CD4-positive, alpha-beta T cell treated with Interferon alpha-2 for 1 hour (primary cell): ENCODE measurements at regions not wholly inside any gene's neighbourhood (a gene's known extent, or its start where the extent isn't known, plus 50 kb on each side); places are given as distances from the start of the nearest gene placed in this dataset.

Experiments
- DNase-seq, 2 donors: peaks; one replicate each; pipeline ENCODE4 v3.0.0-alpha.2; 2020 to 2022

DNA sequence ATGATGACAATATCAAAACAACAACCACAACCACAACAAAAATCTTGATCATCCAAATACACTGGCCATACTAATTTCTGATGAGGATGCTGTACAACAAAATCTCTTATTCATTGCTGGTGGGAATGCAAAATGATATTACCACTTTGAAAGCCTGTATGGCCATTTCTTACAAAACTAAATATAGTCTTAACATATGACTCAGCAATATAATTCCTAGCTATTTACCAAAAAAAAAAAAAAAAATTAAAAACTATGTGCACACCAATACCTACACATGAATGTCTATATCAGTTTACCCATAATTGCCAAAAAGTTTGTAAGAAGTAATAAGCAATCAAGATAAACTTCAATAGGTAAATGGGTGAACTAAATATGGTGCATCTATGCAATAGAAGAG, 1379.7 kb downstream of the CDH11 start:
- DNase-seq, result no peak

DNA sequence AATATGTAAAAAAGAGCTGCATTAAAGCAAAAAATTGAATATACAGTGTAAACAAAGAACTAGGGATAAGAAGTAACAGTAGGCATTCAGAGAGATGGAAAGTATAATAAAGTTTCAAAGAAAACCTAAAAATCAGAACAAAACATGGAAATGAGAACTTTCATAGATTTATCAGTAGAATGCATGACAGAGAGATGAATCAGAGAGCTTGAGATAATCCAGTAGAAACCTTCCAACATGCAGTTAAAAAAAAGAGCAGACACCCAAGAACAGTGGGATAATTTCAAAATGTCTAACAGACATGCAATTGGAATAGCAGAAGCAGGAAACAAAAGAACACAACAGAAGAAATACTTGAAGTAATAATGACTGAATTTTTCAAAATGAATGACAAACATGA, 1384.2 kb downstream of the CDH11 start:
- DNase-seq, result no peak

DNA sequence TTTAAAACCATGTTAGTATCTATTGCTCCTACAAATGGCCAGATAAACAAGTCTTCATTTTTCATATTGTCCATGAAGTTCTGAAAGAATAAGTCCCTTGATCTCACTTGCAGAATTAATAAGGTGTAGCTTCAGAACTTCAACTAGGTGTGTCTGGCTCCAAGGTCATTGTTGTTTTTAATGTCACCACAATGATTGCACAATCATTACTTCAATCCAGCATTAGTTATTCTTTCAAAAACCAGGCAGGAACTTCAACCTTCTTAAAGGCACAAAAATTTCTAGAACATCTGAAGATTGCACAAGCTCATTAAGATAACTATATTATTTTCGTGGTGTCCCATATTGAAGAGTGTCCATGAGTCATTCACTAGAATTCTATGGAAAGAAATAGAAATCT, 1386.4 kb downstream of the CDH11 start:
- no peak for DNase-seq

DNA sequence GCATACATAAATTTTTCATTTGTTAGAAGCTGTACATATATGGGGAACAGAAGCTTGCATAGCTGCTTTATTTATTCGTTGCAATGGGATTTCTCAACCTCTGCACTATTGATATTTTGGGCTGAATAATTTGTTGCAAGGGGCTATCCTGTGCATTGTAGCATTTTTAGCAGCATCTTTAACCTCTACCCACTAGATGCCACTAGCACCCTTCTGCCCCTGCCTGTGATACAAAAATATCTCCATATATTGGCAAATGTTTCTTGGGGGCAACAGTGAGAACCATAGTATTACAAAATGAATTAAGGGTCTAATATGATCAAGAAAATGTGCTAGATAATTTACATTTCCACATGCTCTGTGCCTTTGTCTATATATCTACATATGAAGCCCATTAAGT, 1401.0 kb downstream of the CDH11 start:
- no peak for DNase-seq

DNA sequence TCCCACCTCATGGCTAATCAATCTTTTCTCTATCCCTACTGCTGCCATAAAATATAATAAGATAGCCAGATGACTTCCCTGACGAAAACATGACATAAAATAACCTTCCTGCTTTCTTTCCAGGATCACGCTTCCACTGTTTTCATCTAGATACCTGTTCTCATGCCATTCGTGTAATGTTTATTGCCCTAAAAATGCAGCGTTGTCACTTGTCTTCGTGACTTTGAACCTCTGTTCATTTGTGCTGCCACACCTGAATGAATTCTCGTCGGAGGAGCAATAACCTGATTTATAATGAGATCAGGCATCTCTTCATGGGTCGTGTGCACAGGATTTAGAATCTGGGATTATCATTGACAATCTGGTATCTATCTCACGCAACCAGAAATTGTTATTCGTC, 1401.9 kb downstream of the CDH11 start:
- DNase-seq, result no peak

DNA sequence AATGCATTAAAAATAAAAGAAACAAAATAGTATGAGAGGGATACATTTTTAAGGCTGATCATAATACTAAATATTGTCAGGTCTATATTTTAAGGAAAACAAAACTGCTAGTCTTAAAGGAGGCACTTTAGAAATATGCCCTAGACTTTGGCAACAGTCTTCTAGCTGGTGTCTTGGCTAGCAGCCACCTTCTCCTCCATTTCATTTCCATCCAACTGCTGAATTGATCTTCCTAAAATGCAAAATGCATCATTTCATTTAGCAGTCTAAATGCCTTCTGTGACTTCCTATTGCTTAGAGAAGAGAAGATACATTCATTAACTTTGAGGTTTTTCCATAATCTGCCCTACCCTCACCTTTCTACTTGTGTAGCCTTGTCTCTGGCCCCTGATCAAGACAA, 1404.1 kb downstream of the CDH11 start:
- no peak for DNase-seq

DNA sequence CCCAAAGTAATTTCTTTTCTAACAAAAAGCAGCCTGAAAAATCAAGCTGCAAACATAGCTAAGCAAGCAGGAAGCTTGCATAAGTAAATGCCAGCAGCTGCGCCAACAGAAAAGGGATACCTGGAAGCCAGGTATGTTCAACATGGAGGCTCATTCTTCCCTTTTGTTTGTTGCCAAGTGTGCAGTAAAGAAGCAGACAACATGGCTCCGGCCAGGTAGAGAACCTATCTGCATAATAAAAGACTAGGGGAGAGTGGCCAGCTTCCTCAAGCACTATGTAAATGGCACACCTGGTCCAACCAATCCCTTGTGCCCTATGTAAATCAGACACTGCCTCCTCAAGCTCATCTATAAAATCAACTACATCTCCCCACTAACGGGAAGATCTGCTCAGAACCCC, 1407.0 kb downstream of the CDH11 start:
- DNase-seq, result no peak

DNA sequence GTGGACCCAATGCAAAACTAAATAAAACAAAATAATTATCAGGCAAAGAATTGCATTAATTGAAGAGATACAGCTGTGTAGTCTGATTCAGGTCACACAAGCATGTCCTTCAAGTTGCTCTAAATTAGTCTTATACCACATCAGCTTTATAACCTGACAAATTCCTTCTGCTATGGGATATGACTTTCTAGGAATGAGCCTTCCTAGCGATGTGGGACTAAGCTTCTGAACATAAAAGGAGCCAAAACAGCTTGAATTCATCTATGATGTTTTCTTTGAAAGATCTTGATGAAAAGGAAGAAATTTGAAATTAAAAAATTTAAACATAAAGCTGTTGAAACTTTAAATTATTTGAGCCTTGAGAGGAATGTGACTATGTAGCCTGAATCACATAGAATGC, 1409.1 kb downstream of the CDH11 start:
- DNase-seq, result no peak

DNA sequence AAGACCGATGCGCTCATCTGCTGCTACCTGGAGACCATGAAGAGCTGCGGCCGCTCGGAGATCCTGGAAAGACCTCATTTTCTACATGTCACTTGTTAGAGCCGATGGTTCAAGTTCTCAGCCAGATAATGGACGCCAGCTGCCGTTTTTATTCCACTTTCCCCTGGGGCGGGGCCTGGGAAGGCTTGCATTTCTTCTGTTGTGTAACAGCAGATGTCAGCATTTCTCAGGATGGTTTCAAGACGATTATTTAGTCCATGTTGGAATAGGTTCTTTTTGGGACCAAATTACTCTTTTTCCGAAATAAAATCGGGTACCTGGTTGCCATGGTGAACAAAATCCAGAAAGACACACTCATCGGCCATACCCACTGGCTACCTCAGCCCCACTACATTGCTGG, 1418.3 kb downstream of the CDH11 start:
- no peak for DNase-seq

DNA sequence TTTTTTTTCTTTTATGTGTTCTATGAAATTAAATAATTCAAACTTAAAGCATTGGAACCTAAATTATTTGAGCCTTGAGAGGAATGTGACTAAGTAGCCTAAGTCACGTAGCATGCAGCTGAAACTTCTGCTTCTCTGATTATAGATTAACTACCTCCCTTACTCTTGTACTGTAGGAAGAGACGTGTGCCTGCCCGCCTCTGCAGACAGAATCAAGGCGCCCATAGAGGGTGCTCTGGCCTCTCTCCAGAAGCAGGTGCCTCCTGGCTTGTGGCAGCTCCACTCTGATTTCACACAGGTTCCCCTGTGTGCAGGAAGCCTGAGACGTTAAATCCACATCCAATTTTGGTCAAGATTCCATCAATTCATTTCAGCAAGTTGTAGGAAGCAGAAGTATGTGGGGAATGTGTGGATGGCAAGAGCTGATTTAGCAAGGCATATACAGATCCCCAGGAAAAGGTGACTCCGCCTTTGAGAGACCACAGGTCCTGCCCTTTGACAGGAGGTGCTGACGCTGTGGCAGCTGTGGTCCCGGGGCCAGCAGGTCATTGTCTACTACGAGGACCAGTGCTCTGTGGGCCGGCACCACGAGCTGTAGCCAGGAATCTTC, 1418.8 kb downstream of the CDH11 start:
- no peak for DNase-seq

DNA sequence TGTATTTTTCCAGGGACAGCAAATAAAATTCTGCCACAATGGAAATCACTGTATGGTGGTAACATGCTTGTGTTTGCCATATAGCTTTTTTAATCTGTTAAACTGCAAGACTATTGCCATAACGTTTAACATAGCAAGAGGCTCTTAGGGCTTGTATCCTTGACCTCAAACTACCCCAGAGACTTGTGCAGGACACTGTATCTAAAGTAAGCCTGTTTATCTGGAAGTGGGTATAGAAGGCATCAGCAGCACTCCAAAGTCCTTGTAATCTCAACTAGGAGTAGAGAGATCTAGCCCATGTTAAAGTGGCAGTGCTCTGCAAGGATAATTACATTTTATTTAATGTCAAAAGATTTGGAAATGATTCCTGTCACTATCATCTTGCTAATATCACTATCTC, 1424.1 kb downstream of the CDH11 start:
- no peak for DNase-seq

DNA sequence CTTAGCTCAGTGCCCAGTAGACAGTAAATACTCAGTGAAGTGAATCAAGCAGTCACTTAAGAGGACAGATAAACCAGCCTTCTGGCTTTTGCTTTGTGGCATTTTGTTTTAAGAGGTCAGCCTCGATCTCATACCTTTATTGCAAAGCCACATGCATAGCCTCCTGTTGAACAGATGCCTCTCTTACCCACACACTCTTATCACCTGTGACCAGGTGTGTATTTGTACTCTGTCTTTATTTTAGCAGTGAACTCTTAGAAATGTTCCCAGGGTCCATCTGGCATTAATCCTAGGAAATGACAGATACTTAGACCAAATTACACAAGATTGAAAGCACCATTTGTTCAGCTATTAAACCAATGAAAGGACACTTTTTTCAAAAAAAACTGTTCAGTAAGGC, 1426.5 kb downstream of the CDH11 start:
- DNase-seq, result no peak

DNA sequence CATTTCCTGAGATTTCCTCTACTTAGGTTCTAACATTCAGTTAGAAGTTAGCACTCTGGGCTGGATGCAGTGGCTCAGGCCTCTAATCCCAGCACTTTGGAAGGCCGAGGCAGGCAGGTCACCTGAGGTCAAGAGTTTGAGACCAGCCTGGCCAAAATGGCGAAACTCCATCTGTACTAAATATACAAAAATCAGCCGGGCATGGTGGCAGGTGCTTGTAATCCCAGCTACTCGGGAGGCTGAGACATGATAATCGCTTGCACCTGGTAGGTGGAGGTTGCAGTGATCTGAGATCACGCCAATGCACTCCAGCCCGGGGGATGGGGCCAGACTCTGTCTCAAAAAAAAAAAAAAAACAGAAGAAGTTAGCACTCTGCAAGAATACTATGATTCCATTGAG, 1430.9 kb downstream of the CDH11 start:
- DNase-seq, result no peak

DNA sequence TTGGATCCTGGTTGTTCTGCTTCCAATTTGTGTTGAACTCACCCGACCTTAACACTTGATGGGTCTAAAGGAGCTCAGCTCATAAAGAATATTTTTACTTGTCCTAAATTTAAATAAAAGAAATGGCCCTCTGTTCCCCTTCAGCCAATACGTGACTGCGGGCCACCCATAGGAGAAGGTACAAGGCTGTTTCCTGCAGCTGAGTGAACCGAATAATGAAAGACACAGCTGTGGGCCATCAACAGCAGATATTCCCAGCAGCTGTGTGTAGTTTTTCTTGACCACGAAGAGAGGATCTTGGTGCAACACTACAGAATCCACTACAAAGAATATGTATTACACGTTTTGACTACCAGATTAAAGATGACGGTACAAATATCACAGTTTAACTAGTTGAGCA, 1431.6 kb downstream of the CDH11 start:
- DNase-seq, result no peak

DNA sequence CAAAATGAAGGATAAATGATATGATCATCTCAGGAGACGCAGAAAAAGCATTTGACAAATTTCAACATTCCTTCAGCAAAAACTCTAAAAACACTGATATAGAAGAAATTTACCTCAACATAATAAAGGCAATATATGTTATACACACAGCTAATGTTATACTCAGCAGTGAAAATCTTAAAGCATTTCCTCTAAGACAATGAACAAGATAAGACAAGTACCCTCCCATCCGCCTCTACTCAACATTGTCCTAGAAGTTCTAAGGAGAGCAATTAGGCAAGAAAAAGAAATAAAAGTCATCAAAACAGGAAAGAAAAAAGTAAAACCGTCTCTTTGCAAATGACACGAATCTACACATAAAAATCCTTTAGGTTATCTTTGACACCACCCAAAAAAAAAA, 1432.8 kb downstream of the CDH11 start:
- DNase-seq, result no peak

DNA sequence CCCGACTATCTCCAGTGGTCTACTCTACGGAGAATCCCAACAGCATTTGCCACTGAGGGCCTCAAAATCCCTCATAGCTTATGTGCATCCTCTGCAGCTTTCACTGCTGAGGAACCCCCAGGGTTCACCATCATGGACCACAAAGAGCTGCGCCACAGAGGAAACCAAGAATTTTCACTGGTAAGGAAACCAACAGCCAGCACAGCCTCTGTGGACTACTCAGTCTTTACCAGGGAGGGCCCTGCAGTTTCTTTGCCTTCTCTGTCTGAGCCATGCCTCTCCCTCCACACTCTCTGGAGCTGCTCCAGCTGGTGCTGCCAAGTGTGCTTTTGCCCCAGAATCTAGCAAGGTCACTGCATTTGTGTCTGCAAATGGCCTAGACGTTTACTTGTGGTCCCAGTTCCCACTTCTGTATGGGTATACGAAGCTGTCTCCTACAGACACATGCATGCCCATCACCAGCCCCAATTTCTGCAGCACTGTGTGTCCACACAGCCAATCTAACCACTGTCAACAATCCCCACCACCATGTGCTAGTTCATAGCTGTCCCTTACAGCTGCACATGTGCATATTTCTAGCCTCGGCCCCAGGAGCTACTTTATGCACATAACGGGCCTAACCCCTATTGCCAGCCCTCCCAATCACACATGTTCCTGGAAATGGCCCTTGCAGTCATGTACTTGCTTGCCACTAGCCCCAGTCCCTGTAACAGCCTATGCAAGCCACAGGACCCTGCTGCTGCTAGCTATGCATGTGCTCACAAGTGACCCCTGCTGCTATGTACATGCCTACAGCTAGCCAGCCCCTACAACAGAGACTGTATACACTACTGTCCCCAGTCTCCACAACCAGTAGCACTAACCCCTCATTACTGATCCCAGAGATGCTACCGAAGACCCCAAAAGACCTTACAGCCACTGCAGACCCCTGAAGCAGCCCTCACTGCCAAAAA, 1437.4 kb downstream of the CDH11 start:
- DNase-seq, result no peak

DNA sequence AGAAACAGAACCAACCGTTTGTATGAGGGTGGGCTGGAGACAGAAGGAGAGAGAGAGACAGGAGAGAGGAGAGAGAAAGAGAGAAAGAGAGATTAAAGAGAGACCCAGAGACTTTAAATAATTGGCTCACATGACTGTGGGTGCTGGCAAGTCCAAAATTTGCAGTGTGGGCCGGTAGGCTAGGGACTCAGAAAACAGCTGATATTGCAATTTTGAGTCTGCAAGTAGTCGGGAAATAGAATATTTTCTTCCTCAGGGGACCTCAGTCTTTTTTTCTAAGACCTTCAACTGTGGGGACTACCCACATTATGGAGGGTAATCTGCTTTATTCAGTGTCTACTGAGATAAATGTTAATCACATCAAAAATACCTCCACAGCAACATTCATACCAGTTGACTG, 1439.0 kb downstream of the CDH11 start:
- no peak for DNase-seq

DNA sequence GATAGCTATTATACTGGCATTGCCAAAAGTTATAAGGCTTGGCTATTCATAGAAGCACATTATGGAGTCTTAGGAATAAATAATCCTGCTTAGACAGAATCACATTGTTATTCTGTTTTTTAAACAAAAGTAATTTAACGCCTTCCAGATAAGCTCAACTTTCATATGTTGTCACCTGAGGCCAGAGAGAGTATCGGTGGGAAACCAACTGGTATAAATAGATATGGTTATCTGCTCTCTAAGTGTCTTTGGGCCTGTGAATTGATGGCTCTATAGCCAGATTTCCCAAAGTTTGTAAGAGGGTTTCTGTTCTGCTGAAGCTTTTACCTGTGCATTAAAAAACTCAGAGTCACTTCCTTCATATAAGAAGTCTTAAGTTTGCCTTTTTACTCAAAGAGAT, 1449.4 kb downstream of the CDH11 start:
- DNase-seq, result no peak

DNA sequence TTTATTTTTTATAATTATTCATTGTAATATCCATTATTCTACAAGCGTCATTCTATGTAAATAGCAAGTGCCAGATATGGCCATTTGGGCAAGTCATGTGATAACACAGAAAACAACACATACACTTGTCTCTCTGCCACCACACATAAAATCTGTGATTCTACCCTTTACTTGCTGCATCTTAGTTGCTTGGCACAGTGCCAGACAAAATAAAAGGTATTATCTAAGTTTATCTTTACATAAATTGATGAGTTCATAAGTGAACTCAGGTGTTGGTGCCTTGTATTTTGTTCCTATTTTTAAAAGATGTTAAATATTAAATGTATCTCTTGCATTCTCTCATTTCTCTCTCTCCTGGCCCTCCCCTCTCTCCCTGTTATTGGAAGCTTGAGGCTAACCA, 1458.7 kb downstream of the CDH11 start:
- no peak for DNase-seq

DNA sequence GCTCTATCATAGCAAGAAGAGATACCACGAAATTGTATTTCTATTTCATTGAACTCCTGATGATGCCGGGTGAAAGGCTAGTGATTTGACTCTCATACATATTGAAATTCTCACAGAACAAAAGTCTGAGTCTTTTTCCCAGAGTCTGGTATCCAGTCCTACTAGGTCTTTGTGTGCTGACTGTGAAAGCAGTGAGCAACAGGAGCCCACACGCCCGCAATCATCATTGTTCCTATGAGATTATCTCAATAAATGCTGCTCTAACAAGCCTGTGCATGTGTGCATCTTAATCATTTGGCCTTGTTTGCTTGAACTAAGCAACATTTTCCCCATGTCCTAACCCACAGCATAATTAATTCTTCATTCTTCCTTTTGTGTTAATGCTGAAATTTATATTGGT, 1466.0 kb downstream of the CDH11 start:
- no peak for DNase-seq

DNA sequence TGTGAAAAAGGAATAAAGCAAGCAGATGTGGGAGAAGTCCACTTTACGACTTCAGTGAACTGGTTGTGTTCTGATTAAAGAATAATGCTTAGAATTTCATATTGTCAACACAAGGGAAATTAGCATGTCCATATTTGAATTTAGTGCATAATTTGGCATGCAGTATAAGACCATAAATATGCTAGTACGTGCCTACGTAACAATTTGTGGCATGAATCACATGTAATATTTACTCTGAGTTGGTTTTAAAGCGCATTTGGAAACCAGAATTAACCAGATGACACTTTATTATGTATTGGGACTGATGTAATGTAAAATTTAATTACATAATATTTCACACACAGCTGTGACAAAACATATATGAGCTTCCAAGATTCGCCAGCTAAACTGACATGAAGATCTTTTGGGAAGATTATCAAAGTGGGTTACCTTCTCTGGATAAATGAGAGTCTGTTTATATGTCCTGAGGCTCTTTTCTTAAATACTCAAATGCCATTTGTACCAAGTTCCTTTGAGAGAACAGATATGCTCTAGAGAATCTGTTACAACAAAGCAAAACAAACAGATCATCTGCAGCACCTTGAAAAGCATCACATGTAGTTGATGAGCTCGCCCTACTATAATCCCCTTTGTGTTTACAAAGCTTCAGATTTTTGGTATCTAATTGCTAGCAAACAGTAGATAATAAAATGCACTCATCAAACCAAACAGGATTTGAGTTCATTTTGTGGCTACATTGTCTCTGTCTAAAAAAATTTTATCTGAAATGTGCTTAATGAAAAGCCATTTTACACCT, 1468.6 kb downstream of the CDH11 start:
- no peak for DNase-seq

DNA sequence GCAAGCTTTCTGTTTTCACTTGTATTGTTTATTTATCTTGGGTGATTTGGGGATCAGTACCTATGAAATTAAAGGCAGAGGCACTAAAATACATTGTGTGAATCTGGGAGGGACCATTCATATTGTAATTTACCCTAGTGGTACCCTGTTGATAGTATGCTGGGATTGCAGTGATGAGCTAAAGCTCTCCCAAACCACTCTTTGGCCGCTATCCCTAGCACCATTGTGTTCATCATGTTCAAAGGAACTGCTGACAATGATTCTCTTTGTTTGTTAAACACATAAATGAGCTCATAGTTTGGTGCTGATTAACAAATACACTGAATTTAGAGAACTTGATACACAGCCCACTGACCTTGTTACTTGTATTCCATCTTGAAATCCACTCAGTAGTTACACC, 1469.8 kb downstream of the CDH11 start:
- DNase-seq, result no peak

DNA sequence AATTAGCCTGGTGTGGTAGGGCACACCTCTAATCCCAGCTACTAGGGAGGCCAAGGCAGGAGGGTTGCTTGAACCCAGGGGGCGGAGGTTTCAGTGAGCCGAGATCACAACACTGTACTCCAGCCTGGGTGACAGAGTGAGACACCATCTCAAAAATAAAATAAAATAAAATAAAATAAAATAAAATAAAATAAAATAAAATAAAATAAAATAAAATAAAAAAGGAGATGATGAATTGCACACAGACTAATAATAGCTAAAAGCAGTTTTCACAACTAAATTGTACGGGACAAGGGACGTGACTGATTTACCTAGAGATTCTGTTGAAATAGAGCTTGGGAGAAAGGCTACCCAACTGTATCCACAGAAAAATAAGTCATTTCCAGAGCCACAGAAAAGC, 1471.3 kb downstream of the CDH11 start:
- DNase-seq, result no peak
